VCaP (cell line): ENCODE measurements at regions not wholly inside any gene's neighbourhood (a gene's known extent, or its start where the extent isn't known, plus 50 kb on each side); places are given as distances from the start of the nearest gene placed in this dataset.

Source experiments
- H3K27ac ChIP-seq: fragments of 450-650 bp; 2 replicates; pipeline ENCODE4 v1.5.1; 2017
- CTCF ChIP-seq: fragments of 450-650 bp; conservative IDR thresholded peaks from 2 replicates; pipeline ENCODE4 v1.5.1; 2017; ENCODE audit warnings: mild to moderate bottlenecking, moderate library complexity

- no peak for TF ChIP-seq CTCF
Measured at GRCh38 chr2:195475336-195475735, 181.7 kb upstream of the SLC39A10 start.

DNA sequence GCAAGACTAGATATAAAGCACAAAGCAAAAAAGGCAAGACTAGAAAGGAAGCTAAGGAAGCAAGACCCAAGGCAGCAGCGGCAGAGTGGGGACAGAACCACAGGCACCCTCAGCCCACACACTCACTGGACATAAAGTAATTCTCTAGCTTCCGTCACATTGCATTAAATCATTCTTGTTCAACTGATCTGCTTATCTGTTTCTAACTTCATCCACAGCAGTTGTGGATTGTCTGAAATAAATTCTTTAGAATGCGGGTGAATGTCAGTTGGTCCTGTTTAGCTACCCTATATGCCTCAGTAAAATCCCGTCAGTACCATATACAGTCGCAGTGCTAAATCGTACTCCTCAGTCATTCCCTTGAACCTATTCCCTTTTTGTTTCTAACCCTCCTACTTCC, 183.2 kb upstream of the SLC39A10 start:
- TF ChIP-seq CTCF = no peak
- no peak overlapping the region for H3K27ac ChIP-seq

More at GRCh38 chr2:195475336-195475735, 181.7 kb upstream of the SLC39A10 start:
- no peak overlapping the region for H3K27ac ChIP-seq

DNA sequence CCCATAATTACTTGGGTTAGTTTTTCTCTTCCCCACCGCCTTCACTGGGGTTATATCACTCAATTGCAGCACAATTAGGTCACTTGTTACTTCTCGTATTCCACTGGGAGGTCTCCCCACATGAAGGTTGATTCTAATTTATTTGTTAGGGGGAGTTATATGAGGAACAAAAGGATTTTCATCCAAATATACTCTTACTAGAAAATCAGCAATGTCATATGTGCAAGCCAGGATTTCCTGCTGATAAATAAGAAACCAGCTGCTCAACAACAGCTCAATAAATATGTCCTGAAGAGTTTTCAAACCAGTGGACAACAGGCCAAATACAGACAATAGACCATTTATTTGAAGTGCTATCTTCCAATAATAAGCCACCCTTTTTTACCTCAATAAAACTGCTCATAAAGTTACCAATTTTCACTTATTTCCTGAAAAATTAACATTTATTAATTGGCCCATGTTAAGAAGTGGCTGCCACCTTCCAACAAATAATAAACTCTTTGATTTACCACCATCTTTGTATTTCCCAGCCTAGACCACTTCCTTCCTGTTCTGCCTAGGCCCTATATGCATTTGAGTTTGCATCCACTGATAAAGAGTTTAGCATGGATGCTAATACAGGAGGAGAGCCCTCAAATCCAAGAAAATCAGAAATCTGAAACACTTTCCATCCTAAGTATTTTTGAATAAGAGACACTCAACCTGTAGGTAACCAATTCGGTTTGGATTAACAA, 184.4 kb upstream of the SLC39A10 start:
- TF ChIP-seq CTCF = no peak
- H3K27ac ChIP-seq = no peak overlapping the region

- H3K27ac ChIP-seq = no peak overlapping the region
- no peak for TF ChIP-seq CTCF
Measured at GRCh38 chr2:195471807-195472206, 185.2 kb upstream of the SLC39A10 start.

DNA sequence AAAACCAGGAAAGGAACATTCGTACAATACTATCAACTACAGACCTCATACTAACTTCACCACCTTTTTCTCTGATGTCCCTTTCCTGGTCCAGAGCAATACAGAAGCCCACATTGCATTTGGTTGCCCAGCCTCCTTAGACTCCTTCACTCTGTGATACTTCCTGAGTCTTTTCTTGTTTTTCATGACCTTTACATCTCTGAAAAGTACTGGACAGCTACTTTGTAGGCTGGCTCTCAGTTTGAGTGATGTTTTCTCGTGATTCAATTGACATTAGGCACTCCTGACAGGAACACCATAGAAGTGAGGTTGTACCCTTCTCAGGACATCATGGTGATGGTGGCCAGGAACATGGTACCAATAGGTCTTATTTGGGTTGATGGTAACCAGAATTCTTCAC, 185.9 kb upstream of the SLC39A10 start:
- no peak for TF ChIP-seq CTCF
- no peak overlapping the region for H3K27ac ChIP-seq

DNA sequence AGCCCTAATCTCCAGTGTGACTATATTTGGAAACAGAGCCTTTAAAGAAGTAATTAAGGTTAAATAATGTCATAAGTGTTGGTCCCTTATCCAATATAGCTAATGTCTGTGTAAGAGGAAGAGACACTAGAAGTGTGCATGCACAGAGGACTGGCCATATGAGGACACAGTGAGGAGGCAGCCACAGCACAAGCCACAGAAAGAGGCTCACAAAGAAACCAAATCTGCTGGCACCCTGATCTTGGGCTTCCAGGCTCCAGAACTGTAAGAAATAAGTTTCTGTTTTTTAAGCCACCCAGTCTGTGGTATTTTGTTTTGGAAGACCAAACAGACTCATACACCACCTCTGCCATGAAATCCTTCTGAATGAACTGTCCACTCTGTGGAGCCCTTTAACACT, 186.4 kb upstream of the SLC39A10 start:
- H3K27ac ChIP-seq = no peak overlapping the region
- no peak for TF ChIP-seq CTCF

GRCh38 chr2:195468771-195469170, 188.3 kb upstream of the SLC39A10 start:
- no peak for TF ChIP-seq CTCF
- no peak overlapping the region for H3K27ac ChIP-seq
